Peyer's patch (tissue), 4 donors: ENCODE measurements at regions not wholly inside any gene's neighbourhood (a gene's known extent, or its start where the extent isn't known, plus 50 kb on each side); places are given as distances from the start of the nearest gene placed in this dataset.
"Not testable (repeated sequence)": the region's sequence is repeated elsewhere in the genome, so short reads cannot be mapped to it uniquely, and the experiment has no call there.

Experiments used
- CTCF ChIP-seq, 6 experiments: fragments of 450-650 bp in 4 of 6; fragments of 200-600 bp in 2 of 6; sonication (generic) in 1 of 6; IDR thresholded peaks; one replicate each; pipeline ENCODE4 v1.5.1; 2017 to 2019; ENCODE audit warnings: antibody characterized with exemption in 6 of 6, mild to moderate bottlenecking in 3 of 6, moderate library complexity in 1 of 6
- POLR2A ChIP-seq, 2 donors: fragments of 450-650 bp; IDR thresholded peaks; one replicate each; pipeline ENCODE4 v1.5.1; 2017; ENCODE audit warnings: antibody characterized with exemption in 2 of 2, mild to moderate bottlenecking in 2 of 2, moderate library complexity in 2 of 2

- not testable (repeated sequence) for TF ChIP-seq CTCF, POLR2A (IDR thresholded peaks at IDR 0.05)
These were observed 275.5 kb upstream of the FRG2C start for GRCh38 chr3:75388486-75389124.
